ENCODE measurements at regions not wholly inside any gene's neighbourhood (a gene's known extent, or its start where the extent isn't known, plus 50 kb on each side); places are given as distances from the start of the nearest gene placed in this dataset.
A peak's percentile ranks its signal among the peaks of the same experiment; 100 is the strongest.
"Not testable (repeated sequence)": the region's sequence is repeated elsewhere in the genome, so short reads cannot be mapped to it uniquely, and the experiment has no call there.

DNA sequence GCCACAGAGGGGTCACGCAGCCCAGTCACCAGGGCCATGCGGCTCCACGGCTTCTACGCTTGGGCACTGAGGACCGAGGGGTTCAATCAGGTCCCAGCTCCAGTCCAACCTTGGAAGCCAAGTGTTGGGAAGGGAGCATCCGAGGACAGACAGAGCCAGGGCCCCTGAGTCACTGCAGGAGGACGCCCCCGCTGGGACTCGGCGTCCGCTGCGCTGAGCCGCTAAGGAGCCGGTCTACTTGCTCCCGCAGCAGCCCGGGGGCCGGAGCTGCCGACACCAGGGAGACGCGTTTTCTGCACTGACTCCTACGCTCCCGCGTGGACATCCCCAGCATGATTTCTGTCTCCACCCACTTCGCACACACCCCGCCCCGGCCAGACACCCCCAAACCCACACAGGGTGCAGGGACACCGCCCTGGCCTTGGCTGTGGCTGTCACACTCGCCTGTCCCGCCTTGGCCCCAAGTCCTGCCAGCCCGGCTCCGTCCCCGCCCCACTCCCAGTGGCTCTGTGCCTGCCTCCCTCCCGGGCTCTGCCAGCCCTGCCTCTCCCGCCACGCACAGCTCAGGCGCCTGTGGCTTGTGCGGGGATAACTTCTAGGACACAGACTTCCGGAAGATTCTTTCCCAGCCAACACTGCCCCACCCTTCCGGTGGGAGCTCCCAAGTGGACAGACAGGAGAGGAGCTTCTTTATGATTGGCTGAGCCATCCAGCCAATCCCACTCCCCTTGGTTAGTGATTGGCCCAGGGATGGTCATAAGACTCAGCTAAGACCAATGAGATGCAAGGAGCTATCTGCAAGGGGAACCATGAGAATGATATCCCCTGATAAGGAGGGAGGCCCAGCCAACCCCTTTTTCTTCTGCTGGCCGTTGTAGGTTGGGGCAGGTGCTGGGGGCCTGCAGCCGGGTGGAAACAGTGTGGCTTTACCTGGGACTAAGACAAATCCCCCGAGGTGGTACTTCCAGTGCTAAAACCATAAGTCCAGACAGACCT is 118.9 kb upstream of the SFSWAP start:
- ATAC-seq (no peak), DNase-seq (no peak)
- Mint-ChIP-seq H3K27ac (no peak overlapping the region), H3K36me3 (ENCODE audit: low read depth) (no peaks in the 10 kb centered on the region), H3K4me3 (no peak overlapping the region), H3K4me1 (peaks cover 9% of the 10 kb centered on the region), H3K9me3 (no peaks in the 10 kb centered on the region), H3K27me3 (no peaks in the 10 kb centered on the region)

- Mint-ChIP-seq H3K4me1 (peaks cover 9% of the 10 kb centered on the region), H3K4me3 (no peak overlapping the region), H3K27me3 (no peaks in the 10 kb centered on the region), H3K9me3 (no peaks in the 10 kb centered on the region), H3K27ac (no peak overlapping the region), H3K36me3 (ENCODE audit: low read depth) (no peaks in the 10 kb centered on the region)
- DNase-seq (no peak), ATAC-seq (peak; percentile 67)
Measured at GRCh38 chr12:131592972-131593371, 117.9 kb upstream of the SFSWAP start.

DNA sequence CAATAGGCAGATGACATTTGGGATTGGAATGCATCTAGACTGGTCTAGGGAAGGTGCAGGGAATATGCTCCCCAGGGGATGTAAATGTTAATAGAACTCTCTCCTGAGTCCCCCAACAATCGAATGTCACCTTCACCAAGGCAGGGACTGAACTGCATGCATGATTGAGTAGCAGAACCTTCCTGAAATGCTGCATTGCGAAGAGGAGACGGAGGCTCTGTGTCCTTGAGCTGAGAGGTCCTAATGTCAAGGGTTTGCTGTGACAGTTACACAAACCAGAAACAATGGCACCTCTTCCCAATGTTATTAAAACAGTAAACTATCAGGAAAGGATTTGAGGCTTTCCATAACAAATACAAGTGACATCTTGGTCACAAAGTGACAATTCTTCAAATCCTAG is 117.5 kb upstream of the SFSWAP start:
- Mint-ChIP-seq H3K27ac (no peak overlapping the region), H3K4me3 (no peak overlapping the region), H3K27me3 (no peaks in the 10 kb centered on the region), H3K36me3 (ENCODE audit: low read depth) (no peaks in the 10 kb centered on the region), H3K9me3 (no peaks in the 10 kb centered on the region), H3K4me1 (peaks cover 9% of the 10 kb centered on the region)
- ATAC-seq (no peak), DNase-seq (no peak)

- H3K27me3 Mint-ChIP-seq: no peaks in the 10 kb centered on the region
- ATAC-seq: no peak
- H3K27ac Mint-ChIP-seq: no peak overlapping the region
- no peak for DNase-seq
- H3K36me3 Mint-ChIP-seq (ENCODE audit: low read depth): no peaks in the 10 kb centered on the region
- no peak overlapping the region for H3K4me3 Mint-ChIP-seq
- no peaks in the 10 kb centered on the region for H3K9me3 Mint-ChIP-seq
- peaks cover 9% of the 10 kb centered on the region for H3K4me1 Mint-ChIP-seq
Measured at GRCh38 chr12:131596115-131596514, 114.8 kb upstream of the SFSWAP start.

DNA sequence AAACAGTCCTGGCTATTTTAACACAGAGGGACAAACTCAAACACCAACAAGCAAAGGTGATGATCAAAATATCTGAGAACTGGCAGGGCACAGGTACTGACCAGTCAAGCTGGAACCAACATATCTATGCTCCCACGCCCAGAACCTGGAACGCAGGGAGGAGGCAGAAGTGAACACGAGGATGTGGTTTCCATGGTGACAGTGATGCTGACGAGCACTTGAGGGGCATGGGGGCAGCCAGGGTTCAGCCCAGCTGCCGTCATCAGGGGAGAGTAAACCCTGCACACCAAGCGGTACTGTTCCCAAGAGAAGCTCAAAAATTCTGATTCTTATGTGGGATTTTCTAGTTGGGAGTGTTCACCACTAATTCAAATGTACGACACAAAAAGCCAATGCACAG is 113.6 kb upstream of the SFSWAP start:
- no peak overlapping the region for H3K4me3 Mint-ChIP-seq
- no peak overlapping the region for H3K27ac Mint-ChIP-seq
- H3K9me3 Mint-ChIP-seq: no peaks in the 10 kb centered on the region
- H3K36me3 Mint-ChIP-seq (ENCODE audit: low read depth): no peaks in the 10 kb centered on the region
- no peak for DNase-seq
- no peak for ATAC-seq
- H3K27me3 Mint-ChIP-seq: no peaks in the 10 kb centered on the region
- H3K4me1 Mint-ChIP-seq: peaks cover 10% of the 10 kb centered on the region

DNA sequence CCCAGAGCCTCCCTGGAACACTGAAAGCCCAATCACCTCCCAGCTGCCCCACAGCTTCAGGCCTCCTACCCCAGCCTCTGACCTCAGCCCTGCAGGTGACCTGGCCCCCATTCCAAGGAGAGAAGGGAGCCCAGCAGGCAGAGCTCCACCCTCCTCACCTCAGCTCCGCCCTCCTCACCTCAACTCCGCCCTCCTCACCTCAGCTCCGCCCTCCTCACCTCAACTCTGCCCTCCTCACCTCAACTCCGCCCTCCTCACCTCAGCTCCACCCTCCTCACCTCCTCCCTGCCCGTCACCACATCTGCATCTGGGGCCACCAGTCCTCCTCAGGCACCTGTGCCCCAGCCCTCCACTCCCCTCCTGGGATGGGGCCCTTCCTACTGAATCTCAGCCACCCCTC is 112.2 kb upstream of the SFSWAP start:
- Mint-ChIP-seq H3K27ac (no peak overlapping the region), H3K36me3 (ENCODE audit: low read depth) (no peaks in the 10 kb centered on the region), H3K4me3 (no peak overlapping the region), H3K27me3 (no peaks in the 10 kb centered on the region), H3K4me1 (peaks cover 15% of the 10 kb centered on the region), H3K9me3 (no peaks in the 10 kb centered on the region)
- ATAC-seq (no peak), DNase-seq (no peak)

DNA sequence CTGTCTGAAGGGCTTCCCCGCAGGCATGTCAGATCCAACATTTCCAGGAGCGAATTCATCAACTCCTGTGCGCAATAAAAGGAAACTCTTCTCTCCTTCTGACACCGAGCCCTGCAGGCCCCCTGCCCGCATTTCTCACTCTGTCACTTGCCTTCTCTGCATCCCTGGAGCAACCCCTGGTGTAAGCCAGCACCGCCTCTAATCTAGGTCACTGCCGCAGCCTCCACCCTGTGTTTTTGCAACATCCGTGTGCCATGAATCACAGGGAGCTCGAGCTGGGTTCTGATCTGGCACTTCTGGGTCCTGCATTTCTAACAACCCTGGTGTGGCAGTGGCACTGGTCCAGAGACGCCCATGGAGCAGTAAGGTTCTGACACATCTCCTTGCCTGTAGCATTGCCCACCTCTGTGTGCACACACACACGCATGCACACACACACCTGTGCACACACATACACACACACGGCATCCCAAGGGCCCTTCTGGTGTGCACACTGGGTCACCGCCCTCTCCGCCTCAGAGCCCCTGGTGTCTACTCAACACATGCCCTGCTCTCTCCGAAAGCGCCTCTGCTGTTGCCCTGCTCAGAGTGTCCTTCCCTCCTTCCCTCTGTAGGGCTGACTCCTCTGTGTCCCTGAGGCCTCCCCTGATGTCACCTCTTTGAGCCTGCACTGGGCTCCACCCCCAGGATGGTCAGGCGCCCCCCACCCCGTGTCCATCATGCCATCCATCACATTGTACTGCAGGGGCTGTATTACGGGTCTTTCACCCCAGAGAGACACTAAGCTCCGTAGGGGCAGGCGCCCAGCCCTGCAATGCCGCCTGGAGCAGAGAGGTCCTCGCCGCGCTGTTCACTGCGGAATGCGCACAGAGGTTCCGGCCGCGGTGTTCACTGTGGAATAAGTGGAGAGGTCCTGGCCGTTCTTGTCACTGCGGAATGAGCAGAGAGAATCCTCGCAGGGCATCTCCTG is 111.4 kb upstream of the SFSWAP start:
- Mint-ChIP-seq H3K36me3 (ENCODE audit: low read depth) (no peaks in the 10 kb centered on the region), H3K4me1 (peaks cover 23% of the 10 kb centered on the region), H3K27me3 (no peaks in the 10 kb centered on the region), H3K27ac (no peak overlapping the region), H3K4me3 (no peak overlapping the region), H3K9me3 (no peaks in the 10 kb centered on the region)
- DNase-seq (no peak), ATAC-seq (no peak)

GRCh38 chr12:131600160-131600532 is 110.7 kb upstream of the SFSWAP start:
- peaks cover 3% of the 10 kb centered on the region for H3K27me3 Mint-ChIP-seq
- no peak for DNase-seq
- no peaks in the 10 kb centered on the region for H3K36me3 Mint-ChIP-seq (ENCODE audit: low read depth)
- H3K4me3 Mint-ChIP-seq: no peak overlapping the region
- ATAC-seq: no peak
- H3K4me1 Mint-ChIP-seq: peaks cover 30% of the 10 kb centered on the region
- H3K9me3 Mint-ChIP-seq: no peaks in the 10 kb centered on the region
- H3K27ac Mint-ChIP-seq: no peak overlapping the region

GRCh38 chr12:131601499-131601898 is 109.4 kb upstream of the SFSWAP start:
- H3K27ac Mint-ChIP-seq, H3K4me3 Mint-ChIP-seq: not testable (repeated sequence)
- H3K4me1 Mint-ChIP-seq: peaks cover 43% of the 10 kb centered on the region

DNA sequence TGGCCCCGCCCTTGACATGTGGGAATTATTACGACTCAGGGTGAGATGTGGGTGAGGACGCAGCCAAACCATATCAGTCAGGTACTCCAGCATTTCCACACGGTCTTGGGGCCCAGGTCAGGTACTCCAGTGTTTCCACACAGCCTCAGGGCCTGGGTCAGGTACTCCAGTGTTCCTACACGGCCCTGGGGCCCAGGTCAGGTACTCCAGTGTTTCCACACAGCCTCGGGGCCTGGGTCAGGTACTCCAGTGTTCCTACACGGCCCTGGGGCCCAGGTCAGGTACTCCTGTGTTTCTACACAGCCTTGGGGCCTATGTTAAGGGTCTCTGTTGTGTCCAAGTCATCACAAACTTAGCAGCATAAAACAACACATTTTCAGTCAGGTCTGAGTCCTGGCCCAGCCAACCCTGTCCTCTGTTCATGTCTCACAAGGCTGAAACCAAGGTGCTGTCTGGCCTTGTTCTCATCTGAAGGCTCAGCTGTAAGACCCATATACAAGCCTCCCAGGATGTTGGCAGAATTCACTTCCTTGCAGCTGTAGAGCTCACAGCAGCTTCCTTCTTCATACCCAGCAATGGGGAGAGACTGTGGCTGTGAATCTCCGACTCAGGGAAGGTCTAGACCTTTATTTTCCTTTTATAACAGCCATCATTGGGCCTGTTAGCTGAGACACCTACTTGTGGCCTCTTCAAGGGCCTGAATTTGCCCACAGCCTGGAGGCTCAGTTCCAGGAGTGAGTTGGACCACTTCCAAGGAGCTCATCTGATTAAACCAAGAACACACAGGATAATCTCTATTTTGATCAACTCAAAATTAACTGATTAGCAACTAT is 107.6 kb upstream of the SFSWAP start:
- H3K9me3 Mint-ChIP-seq: no peaks in the 10 kb centered on the region
- DNase-seq: no peak
- no peaks in the 10 kb centered on the region for H3K36me3 Mint-ChIP-seq (ENCODE audit: low read depth)
- peaks cover 9% of the 10 kb centered on the region for H3K27me3 Mint-ChIP-seq
- peak overlapping the region; percentile 72 for H3K4me3 Mint-ChIP-seq
- H3K27ac Mint-ChIP-seq: peak overlapping the region; percentile 39
- ATAC-seq: no peak
- peaks cover 60% of the 10 kb centered on the region for H3K4me1 Mint-ChIP-seq

More at GRCh38 chr12:131601499-131601898, 109.4 kb upstream of the SFSWAP start:
- not testable (repeated sequence) for H3K36me3 Mint-ChIP-seq (ENCODE audit: low read depth); H3K27me3 Mint-ChIP-seq; ATAC-seq; DNase-seq; H3K9me3 Mint-ChIP-seq

GRCh38 chr12:131603939-131604795 is 106.7 kb upstream of the SFSWAP start:
- no peaks in the 10 kb centered on the region for H3K9me3 Mint-ChIP-seq
- peaks cover 67% of the 10 kb centered on the region for H3K4me1 Mint-ChIP-seq
- peaks cover 9% of the 10 kb centered on the region for H3K27me3 Mint-ChIP-seq
- peak overlapping the region; percentile 46 for H3K27ac Mint-ChIP-seq
- H3K4me3 Mint-ChIP-seq: peak overlapping the region; percentile 72
- DNase-seq (peak; percentile 36), ATAC-seq (peak; percentile 38)
- no peaks in the 10 kb centered on the region for H3K36me3 Mint-ChIP-seq (ENCODE audit: low read depth)

DNA sequence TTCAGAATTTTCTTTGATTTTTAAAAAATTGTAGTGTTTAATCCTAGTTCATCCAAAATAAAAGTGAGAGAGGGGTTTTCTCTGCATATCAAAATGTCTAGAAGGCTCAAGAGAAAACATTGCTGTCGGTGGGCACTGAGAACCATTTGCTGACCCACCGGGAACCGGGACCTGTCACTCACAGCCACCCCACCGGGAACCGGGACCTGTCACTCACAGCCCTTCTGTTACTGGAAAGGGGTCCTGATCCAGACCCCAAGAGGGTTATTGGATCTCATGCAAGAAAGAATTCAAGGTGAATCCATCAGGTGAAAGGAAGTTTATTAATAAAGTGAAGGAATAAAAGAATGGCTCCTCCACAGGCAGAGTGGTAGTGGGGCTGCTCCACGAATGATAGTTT is 106.0 kb upstream of the SFSWAP start:
- Mint-ChIP-seq H3K9me3 (no peaks in the 10 kb centered on the region), H3K27me3 (peaks cover 9% of the 10 kb centered on the region), H3K36me3 (ENCODE audit: low read depth) (no peaks in the 10 kb centered on the region), H3K27ac (no peak overlapping the region), H3K4me1 (peaks cover 72% of the 10 kb centered on the region), H3K4me3 (peak overlapping the region; percentile 72)
- no peak for ATAC-seq
- no peak for DNase-seq

GRCh38 chr12:131605304-131605829 is 105.5 kb upstream of the SFSWAP start:
- H3K4me3 Mint-ChIP-seq: peak overlapping the region; percentile 5
- no peak for DNase-seq
- H3K4me1 Mint-ChIP-seq: peaks cover 72% of the 10 kb centered on the region
- no peaks in the 10 kb centered on the region for H3K36me3 Mint-ChIP-seq (ENCODE audit: low read depth)
- no peaks in the 10 kb centered on the region for H3K9me3 Mint-ChIP-seq
- peaks cover 9% of the 10 kb centered on the region for H3K27me3 Mint-ChIP-seq
- no peak for ATAC-seq
- no peak overlapping the region for H3K27ac Mint-ChIP-seq

All from activated naive CD8-positive, alpha-beta T cell treated with anti-CD3 and anti-CD28 coated beads, Interleukin-2, amount 50 U/mL, for 24 hours (primary cell).